Stimulated activated naive CD8-positive, alpha-beta T cell treated with anti-CD3 and anti-CD28 coated beads, Interleukin-15, Interleukin-2, amounts not matched to agents 100 U/mL and 50 U/mL, for 24 hours (primary cell): ENCODE measurements at regions not wholly inside any gene's neighbourhood (a gene's known extent, or its start where the extent isn't known, plus 50 kb on each side); places are given as distances from the start of the nearest gene placed in this dataset.
"Not testable (repeated sequence)": the region's sequence is repeated elsewhere in the genome, so short reads cannot be mapped to it uniquely, and the experiment has no call there.

Experiments used
- ATAC-seq: fragments of 150-1000 bp; cut with Tn5 transposase; one replicate; pipeline ENCODE4 v1.10.0; 2021
- DNase-seq: peaks from one replicate; pipeline ENCODE4 v3.0.0; 2021

DNA sequence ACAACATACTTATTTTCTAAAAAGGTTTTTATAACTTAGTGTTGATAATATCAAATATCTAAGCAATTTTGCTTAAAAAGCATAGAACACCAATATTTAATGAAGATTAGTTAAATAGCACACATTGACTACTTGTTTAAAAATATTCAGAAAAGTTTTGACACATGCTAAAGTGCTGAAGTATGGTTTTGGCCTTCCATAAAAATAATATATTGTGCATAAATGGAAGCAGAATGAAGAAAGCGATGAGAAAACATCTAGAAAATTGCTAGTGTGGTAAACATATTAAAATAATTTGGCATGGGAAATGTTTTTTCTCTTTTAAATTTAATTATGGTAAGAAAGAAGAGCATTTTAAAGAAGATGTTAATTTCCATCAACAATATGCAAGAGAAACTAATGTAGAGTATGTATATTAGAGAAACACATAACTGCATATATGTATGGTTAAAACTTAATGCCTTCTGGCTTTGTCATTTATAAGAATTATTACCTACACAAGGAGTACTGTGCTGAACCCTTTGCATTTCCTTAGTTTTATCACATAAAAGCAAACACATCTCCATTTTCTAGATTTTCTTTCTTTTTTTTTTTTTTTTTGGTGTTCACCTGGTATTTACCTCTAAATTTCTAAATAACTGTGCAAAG is 921.0 kb upstream of the ADAMTS5 start:
- ATAC-seq, DNase-seq: not testable (repeated sequence)

DNA sequence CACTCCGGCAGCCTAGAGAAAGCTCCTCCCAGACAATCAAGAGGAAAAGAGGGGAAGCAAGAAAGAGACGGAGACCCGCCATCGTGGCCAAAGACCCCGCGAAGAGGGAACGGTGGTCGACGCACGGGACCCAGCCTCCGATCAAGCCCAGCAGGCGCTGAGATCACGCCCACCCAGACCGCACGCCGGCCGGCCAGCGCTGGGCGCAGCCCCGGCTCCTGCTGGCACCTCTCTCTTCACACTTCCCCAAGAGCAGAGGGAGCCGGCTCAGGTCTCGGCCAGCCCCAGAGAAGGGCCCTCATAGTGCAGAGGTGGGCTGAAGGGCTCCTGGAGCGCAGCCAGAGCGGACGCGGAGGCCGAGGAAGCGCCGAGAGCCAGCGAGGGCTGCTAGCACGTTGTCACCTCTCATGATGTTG is 918.4 kb upstream of the ADAMTS5 start:
- DNase-seq (no peak), ATAC-seq (no peak)

DNA sequence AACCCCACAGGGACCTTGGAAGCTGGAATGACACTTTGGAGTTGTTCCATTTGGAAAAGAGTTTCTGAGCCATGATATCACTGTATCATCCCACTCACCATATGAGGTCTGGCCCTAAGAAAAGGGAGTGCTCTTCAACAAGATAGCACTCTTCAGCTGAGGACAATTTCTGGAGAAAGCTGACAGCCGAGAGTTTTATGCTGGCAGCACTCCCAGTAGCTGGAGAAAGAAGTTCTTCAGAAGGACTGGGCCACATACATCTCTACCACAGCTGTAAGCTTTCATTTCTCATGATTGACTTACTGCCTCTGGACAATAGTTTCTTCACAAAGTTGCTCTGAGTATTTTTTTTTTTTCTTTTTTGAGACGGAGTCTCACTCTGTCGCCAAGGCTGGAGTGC is 914.4 kb upstream of the ADAMTS5 start:
- DNase-seq, ATAC-seq: not testable (repeated sequence)

DNA sequence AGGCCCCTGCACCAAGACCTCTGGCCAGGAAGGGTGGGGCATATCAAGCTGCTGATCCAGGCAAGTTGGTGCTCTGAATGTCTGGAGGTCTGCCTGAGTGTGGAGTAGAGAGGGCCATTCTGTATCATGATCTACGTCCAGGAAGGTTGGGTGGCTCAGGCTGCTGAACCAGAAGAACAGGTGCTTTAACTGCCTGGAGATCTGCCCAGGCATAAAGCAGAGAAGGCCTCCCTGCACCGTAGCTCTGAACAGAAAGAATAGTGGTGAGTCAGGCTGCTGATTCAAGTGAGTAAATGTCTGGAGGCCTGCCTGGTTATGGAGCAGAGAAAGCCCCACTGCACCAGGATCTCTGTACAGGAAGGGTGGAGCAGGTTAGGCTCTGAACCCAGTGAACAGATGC is 905.5 kb upstream of the ADAMTS5 start:
- not testable (repeated sequence) for DNase-seq, ATAC-seq

DNA sequence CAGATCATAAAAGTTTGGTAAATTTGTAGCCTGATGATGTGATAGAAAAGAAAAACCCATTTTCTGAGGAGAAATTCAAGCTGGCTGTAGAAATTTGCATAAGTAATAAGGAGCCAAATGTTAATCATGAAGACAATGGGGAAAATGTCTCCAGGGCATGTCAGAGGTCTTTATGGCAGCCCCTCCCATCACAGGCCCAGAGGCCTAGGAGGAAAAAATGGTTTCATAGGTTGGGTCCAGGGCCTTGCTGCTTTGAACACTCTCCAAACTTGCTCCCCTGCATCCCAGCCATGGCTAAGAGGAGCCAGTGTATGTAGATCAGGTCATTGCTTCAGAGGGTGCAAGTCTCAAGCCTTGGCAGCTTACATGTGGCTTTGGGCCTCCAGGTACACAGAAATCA is 903.9 kb upstream of the ADAMTS5 start:
- not testable (repeated sequence) for DNase-seq, ATAC-seq

DNA sequence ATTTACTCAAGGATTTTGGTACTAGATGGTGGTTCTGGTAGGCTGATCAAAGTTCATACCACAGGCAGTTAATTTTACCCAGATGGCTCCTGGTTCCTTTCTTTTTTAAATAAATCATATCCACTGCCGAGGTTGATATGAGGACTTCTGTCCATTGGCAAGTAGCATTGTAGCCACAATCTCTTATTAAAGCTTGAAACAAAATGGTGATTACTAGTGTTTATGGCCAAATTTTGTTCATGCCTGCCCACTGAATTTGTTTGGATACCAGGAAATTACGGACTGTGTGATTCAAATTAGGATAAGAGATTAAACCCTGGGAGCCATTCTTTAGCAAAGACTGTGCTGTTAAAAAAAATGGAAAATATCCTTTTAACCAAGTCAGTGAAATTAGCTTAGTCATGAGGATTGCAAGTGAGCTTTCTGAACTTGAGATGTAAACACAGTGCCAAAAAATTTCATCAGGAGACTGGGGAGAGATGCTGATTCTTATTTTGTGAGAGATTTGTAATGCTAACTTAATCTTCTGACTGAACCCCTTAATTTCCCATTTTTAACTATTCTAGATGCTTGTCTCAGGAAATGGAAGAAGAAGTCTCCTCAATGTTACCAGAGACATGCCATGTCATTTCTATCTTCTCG is 893.5 kb upstream of the ADAMTS5 start:
- not testable (repeated sequence) for ATAC-seq, DNase-seq

DNA sequence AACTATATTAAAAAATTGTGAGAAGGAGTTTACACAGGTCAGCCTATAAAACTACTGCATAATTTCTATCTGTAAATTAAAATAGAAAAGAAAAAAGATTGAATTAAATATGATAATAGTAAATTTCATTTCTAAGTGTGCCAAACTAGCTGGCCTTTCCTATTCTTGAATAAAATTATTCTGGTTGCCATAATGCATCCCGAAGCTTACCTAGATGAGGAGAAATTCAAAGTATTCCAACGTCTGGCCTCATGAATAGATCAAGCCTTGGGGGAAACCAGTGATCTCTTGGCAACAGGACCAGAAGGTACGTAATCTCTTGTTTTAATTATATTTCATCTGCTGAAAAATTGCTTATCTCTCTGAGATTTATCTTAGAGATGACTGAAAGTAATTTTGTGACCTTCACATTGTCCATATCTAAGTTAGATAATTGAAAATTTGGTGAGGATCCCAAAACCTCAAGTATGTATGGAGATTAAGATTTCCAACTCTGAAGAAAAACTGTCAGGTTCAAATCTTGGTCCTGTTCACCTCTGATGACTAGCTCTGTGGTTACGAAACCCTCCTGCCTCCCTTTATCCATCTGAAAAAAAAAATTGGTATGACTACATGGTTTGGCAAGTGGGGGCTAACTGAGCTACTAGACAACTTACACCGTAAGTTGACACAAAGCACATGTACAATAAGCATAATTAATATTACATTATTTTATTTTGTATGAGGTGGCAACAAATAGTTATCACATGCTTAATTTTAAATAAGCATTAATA is 891.4 kb upstream of the ADAMTS5 start:
- DNase-seq, ATAC-seq: not testable (repeated sequence)

DNA sequence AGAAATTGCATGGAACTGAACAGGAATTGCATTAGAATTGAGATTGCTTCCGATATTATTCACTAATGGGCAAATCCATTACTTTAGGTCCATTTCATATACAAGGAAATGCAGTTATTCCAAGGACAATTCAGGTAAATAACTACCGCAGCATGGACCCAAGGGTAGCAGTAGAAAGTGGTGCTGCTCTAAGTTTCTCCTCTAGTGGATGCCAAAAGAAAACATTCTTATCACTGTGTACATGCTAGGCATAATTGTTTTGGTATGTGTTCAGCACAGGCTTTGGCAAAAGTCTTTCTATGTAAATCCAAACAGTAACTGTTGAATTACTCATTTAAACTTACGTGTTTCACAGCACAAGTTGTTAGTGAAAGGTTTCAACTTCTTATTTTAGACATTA is 890.1 kb upstream of the ADAMTS5 start:
- not testable (repeated sequence) for ATAC-seq, DNase-seq

DNA sequence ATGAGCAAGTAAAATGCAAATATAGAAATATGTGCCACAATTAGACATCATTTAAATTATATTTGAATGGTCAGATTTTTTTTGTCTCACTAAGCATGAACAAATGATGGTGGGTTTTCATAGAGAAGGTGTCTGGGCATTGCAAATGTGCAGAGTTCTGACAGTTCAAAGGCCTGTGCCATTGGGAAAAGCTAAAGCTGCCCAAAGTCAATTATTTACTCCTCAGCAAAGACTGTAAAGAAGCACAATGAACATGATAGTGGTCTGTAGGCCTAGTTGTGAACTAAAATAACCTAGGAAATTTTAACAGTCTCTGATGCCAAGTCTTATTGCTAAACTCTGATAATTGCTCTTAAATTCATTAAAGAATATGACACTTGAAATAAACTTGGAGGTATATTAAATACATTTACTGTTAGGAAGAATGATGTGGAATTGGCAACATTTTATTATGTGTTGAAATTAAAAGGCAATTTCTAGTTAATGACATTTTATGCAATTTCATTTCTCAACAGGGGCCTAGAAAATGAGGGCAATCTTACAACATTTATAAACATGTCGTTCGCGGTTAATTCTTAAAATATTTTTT is 874.3 kb upstream of the ADAMTS5 start:
- ATAC-seq (no peak), DNase-seq (no peak)

DNA sequence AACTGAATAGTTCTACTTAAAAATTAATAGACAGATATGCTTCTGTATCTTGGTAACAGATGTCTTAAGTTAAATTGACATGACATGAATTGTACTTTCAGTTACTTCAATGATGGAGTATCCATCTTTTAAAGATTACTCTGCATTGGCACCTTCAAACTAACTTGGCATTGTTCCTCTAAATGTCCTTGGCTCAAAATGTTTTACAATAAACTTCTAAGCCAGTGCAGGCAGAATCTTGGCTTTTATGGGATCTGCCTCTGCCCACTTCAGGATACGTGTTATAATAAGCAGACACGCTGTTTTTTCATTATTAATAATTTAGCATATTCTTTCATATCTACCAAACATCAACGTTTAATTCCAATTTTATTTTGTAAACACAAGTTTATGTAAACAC is 873.4 kb upstream of the ADAMTS5 start:
- ATAC-seq, result no peak
- DNase-seq, result no peak

DNA sequence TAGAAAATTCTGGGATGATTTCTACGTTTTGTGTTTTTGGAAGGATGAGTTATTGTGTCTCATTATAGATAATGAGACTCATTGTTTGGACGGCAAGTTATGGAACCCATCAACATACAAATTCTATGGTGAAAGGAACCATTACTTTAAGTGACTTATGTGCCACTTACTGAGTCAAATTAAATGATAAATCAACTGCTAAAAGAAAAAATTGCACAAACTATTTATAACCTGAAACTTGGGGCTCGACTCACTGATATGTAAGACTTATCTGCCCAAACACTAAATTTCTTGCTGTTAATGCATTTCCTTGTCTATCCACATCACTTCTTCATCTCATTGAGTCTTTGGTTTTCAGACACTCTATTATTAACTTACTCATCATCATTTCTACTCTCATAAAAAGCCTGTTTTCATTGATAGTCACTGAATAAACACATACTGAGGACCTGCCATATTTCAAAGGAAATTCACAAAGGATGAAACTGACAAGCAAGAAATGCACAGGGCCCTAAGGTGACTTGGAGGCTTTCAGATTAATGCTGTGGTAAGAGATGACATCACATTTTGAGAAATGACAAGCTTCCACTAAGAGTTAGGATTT is 872.7 kb upstream of the ADAMTS5 start:
- ATAC-seq (no peak), DNase-seq (no peak)

DNA sequence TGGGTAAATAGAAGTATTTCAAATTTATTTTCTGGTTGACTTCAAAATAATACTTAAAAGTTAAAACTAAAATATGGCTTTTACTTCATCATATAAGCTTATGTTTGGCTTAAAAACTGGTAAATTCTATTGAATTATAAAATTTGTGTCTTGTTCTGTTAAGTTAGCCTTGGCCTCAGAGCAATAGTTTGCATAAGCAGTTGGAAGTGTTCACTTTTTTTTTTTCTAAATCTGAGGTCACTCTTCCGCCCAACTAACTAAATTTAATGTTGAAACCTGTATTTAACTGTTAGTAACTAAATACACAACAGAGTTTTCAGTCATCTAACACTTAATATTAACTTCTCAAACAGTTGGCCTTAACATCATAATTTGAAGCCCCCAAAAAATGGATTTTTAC is 871.7 kb upstream of the ADAMTS5 start:
- no peak for ATAC-seq

DNA sequence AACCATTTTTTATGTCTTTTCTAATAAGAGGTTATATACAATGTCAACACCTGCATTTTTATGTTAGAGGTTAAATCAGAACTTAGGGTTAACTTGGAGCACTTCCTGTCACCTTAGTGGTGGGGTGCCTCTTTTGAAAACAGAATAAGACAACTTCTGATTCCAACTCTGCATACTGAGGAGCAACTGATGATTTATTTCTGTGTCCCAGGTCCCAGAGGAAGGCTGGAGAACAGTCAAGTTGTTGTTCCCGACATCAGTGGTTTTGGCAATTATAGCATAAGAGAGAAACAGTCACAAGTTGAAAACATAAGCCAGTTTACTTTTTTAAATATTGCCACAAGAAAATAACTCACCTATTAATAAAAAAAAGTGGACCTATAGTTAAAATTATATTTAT is 871.0 kb upstream of the ADAMTS5 start:
- DNase-seq (no peak), ATAC-seq (no peak)

More for the DNA sequence above, 871.7 kb upstream of the ADAMTS5 start:
- no peak for DNase-seq

DNA sequence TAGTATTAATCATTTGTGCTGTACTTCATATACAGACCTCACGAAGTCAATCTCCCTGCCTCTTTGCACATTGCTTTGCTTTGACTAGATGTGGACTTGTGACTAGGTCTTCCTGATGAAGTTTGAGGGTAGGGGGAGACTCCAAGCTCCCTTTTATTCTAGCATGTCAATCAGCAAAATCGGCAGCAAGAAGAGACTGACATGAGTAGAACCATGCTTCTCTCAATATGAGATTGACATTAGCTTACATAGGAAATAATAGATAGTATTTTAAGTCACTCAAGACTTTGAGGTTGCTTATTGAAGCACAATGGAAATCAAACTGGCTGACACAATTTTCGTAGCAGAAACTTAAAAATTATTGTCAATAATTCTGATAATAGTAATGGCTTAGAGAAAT is 866.4 kb upstream of the ADAMTS5 start:
- no peak for ATAC-seq

DNA sequence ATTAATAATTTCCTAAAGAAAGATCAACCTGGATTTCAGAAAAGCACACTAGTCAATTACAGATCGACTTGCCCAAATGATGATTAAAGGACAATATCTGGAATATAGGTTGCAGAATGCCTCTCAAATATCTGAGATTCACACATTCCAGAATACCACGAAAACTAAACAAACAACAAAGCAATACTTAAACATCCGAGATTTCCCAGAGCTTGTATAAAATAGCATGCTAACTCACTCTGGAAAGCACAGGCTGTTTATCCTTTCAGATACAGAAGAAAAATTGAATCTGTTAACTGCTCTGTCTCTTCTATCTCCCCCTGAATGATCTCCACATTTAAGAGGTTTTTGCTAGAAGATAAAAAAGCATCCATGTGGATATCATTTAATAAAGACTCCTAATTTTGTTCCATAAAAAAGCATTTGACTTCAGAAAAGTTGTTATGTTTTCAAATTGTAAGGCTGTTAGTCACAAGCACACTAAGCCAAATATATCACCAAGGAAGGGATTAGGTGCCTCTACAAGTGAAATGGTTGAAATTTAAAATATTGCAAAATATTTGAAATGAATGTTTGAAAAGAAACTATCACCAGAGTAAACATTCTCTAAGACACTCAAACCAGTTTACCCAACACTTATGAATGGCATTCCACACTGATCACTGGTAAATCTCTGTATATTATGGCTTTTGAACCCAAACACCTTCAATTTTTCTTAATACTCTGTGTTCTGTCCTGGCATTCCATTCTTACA is 865.1 kb upstream of the ADAMTS5 start:
- no peak for ATAC-seq

More for the DNA sequence above, 866.4 kb upstream of the ADAMTS5 start:
- DNase-seq, result no peak

DNA sequence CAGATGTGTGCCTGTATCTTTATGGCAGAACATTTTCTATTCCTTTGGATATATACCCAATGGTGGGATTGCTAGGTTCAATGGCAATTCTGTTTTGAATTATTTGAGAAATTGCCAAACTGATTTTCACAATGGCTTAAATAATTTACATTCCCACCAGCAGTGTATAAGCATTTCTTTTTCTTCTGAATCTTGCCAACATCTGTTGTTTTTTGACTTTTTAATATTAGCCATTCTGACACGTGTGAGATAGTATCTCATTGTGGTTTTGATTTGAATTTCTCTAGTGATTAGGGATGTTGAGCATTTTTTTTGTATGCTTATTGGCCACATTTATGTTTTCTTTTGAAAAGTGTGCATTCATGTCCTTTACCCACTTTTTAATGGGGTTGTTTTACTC is 864.3 kb upstream of the ADAMTS5 start:
- ATAC-seq (no peak), DNase-seq (no peak)

More for the DNA sequence above, 865.1 kb upstream of the ADAMTS5 start:
- DNase-seq, result no peak

DNA sequence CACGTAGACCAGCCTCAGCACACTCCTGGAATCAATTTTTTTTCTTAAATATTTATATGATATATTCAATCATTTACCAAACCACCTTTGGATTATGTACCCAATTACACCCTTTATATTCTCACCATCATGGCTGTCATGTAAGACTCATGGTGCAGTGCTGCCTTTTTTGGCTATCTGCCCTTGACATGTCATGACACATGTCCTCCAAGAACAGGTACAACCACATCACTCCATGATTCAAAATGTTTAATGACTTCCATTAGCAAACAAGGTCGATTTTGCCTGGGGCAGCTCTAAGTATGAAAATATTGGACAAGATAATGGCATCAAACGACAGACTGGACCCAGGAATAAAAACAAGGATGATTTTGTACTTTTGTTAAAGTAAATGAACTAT is 861.1 kb upstream of the ADAMTS5 start:
- ATAC-seq, result no peak
- no peak for DNase-seq

DNA sequence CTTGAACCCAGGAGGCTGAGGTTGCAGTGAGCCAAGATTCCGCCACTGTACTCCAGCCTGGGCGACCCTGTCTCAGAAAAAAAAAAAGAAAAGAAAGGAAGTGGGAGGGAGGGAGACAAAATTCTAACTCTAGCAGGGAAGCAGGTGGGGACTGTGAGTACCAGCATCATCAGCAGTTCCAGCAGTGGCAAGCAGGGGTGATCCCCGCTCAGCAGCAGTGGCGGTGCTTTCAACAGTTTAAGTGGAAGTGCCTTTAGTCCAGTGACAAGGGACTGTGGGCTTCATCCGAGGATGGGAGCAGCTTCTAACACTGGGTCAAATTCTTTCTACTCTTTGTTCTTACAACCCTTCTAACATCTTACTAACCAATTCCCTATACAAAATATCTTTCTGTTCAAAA is 858.1 kb upstream of the ADAMTS5 start:
- DNase-seq (no peak), ATAC-seq (no peak)

DNA sequence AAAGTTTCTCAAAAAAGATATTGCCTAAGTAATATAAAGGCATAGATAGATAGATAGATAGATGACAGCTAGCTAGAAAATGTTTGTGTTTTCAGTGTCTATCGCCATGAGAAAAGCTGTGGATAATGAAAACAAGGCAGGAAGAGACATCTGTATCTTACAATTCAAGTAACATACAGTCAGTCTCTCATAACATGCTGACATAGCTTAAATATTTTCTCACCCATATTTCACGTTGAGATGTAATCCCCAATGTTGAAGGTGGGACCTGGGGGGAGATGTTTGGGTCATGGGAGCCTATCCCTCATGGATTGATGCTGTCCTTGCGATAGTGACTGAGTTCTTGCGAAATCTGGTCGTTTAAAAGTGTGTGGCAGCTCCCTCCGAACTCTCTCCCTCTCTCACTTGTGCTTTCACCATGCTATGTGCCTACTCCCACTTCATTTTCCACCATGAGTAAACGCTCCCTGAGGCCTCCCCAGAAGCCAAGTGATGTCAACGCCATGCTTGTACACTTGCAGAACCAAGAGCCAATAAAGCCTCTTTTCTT is 856.8 kb upstream of the ADAMTS5 start:
- ATAC-seq (no peak), DNase-seq (no peak)

DNA sequence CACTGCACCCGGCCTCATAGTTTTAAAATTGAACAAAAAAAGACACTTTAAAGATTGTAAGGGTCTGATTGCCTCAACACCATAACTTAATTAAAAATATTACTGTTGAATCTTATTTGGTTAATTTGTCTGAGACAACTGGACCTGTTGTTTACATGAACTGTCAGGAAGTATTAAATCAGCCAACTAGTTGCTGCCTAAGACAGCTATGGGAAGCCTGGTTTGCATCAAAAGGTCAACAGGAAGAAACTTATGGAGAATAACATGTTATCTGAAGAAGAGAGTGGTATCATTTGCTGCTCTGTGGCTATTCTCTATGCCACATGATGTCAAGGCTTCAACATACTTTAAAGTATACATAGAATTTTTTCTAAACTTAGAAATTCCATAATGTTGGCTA is 853.5 kb upstream of the ADAMTS5 start:
- DNase-seq (no peak), ATAC-seq (no peak)

DNA sequence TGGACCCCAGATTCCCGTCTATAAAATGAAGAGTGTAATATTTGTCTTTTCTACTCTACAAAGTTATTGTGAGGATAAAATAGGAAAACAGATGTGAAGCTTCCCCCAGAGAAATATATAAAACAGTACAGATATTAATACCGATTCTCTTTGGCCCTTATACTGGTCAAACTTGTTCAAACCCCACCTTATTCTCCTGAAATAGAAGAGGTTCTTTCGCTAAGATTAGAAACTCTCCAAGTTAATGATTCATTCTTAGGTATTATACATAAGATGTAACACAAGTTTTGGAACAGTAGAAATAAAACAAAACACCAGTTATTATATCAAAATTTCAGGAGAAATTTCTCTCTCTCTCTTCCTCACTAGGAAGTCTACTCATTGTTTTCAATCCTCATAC is 852.4 kb upstream of the ADAMTS5 start:
- ATAC-seq (no peak), DNase-seq (no peak)
